Stomach smooth muscle (tissue), 2 donors: ENCODE measurements at regions not wholly inside any gene's neighbourhood (a gene's known extent, or its start where the extent isn't known, plus 50 kb on each side); places are given as distances from the start of the nearest gene placed in this dataset.

Source experiments
- H3K27ac ChIP-seq: one replicate; pipeline ENCODE4 v1.7.0; 2013; ENCODE audit warnings: mild to moderate bottlenecking, low read length, inconsistent platforms
- H3K27me3 ChIP-seq, 2 donors: one replicate each; pipeline ENCODE4 v1.7.0; 2013; ENCODE audit warnings: low read length in 2 of 2; ENCODE audit not compliant: insufficient read depth in 2 of 2, control insufficient read depth in 1 of 2
- H3K36me3 ChIP-seq, 2 donors: one replicate each; pipeline ENCODE4 v1.7.0; 2013; ENCODE audit warnings: low read length in 2 of 2; ENCODE audit not compliant: control insufficient read depth in 2 of 2, insufficient read depth in 2 of 2
- H3K4me1 ChIP-seq: one replicate; pipeline ENCODE4 v1.7.0; 2013; ENCODE audit warnings: low read length; ENCODE audit not compliant: control insufficient read depth, insufficient read depth
- H3K4me3 ChIP-seq, 2 donors: one replicate each; pipeline ENCODE4 v1.7.0; 2013; ENCODE audit warnings: low read length in 2 of 2
- H3K9ac ChIP-seq, 2 donors: one replicate each; pipeline ENCODE4 v1.7.0; 2013; ENCODE audit warnings: low read length in 2 of 2, mild to moderate bottlenecking in 1 of 2
- H3K9me3 ChIP-seq, 2 donors: one replicate each; pipeline ENCODE4 v1.7.0; 2013; ENCODE audit warnings: low read length in 2 of 2; ENCODE audit not compliant: control insufficient read depth in 2 of 2
- donor health status: healthy.
- donor health status: Pancreatic carcinoma.

- no peak overlapping the region for H3K9ac ChIP-seq
- no peaks in the 10 kb centered on the region for H3K27me3 ChIP-seq
- no peaks in the 10 kb centered on the region for H3K9me3 ChIP-seq
- H3K36me3 ChIP-seq, result no peaks in the 10 kb centered on the region
- no peaks in the 10 kb centered on the region for H3K4me1 ChIP-seq
- no peak overlapping the region for H3K4me3 ChIP-seq
- no peak overlapping the region for H3K27ac ChIP-seq
Observed at GRCh38 chr15:81869161-81869954, 176.5 kb downstream of the MEX3B start.

- no peak overlapping the region for H3K4me3 ChIP-seq
- no peaks in the 10 kb centered on the region for H3K9me3 ChIP-seq
Observed at GRCh38 chr15:81865850-81866537, 179.8 kb downstream of the MEX3B start.

DNA sequence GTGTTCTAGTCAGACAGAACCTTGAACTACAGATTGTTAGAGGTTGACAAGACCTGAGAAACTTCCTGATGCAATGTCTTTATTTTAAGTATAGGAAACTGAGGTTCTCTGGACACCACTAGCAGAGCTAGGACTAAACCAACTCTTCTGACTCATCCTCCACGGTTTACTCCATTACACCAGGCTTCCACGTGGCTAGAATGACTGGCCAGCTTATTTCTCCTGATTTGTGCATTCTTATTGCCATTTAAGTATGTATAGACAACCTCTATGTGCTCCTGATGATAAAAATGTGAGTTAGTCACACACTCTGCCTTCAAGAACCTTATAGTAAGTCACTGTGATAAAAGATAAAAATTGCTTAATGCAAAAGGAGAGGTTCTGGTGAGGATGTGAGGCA lies 182.7 kb downstream of the MEX3B start:
- Histone ChIP-seq H3K9me3 (no peaks in the 10 kb centered on the region), H3K27ac (no peak overlapping the region)

More at GRCh38 chr15:81865850-81866537, 179.8 kb downstream of the MEX3B start:
- no peaks in the 10 kb centered on the region for H3K36me3 ChIP-seq
- H3K27ac ChIP-seq, result no peak overlapping the region
- H3K27me3 ChIP-seq, result no peaks in the 10 kb centered on the region
- no peaks in the 10 kb centered on the region for H3K4me1 ChIP-seq
- no peak overlapping the region for H3K9ac ChIP-seq

DNA sequence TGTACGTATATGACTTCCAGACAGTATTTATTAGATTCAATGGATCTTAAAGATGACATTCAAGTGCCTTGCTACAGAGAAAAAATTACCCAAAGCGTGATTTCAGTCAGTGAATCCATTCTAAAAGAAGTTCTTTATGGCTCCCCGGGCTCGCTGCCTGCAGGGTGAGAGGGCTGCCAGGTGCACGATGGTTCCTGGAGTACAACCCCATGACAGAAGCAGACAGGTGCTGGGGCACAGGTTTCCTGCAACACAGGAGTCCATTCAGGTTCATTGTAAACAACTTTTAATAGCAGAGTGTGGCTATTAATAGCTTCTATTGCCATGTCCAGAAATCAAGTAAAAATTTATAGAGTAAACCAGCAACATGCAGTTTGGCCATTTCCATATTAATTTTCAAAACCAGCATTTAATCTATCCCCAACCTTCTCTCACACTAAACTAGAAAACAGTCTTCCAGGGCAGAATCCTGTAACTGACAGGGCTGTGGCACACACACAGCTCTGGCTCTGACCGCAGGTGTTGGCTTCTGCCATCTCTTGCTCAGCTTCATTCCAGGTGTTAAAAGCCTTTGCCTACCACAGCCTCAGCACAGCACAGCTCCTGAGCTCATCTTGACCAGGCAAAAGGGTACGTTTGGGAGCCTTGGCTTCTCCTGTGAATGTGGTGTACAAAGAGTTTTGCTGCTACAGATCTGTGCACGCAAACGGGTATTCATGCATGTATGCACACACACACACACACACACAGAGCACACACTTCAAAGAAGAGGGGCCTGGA lies 185.9 kb downstream of the MEX3B start:
- H3K9ac ChIP-seq, result no peak overlapping the region
- H3K4me1 ChIP-seq, result no peaks in the 10 kb centered on the region
- no peaks in the 10 kb centered on the region for H3K36me3 ChIP-seq
- no peaks in the 10 kb centered on the region for H3K9me3 ChIP-seq
- H3K27ac ChIP-seq, result no peak overlapping the region
- no peak overlapping the region for H3K4me3 ChIP-seq
- no peaks in the 10 kb centered on the region for H3K27me3 ChIP-seq

More for the DNA sequence above, 182.7 kb downstream of the MEX3B start:
- Histone ChIP-seq H3K36me3 (no peaks in the 10 kb centered on the region), H3K4me3 (no peak overlapping the region), H3K27me3 (no peaks in the 10 kb centered on the region), H3K9ac (no peak overlapping the region), H3K4me1 (no peaks in the 10 kb centered on the region)

DNA sequence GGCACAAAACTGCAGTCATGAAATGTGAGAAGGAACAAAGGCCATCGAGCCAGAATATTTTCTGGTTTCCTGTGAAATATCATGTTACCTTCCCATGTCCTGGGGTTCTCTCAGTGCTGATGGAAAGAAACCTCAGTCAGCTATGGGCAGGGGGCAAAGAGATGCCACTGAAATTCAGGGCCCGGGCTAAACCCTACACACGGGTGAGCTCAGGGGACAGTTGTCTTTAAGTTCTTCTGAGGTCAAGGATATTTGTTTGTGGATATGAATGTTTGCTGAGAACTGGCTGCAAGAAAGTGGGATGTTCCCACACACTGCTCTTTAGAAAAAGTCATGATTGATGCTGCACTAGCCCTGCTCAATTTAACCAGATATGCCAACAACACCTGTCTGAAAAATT lies 187.2 kb downstream of the MEX3B start:
- no peak overlapping the region for H3K4me3 ChIP-seq
- H3K27ac ChIP-seq, result no peak overlapping the region
- no peaks in the 10 kb centered on the region for H3K4me1 ChIP-seq
- H3K36me3 ChIP-seq, result no peaks in the 10 kb centered on the region
- H3K27me3 ChIP-seq, result no peaks in the 10 kb centered on the region
- H3K9me3 ChIP-seq, result no peaks in the 10 kb centered on the region
- no peak overlapping the region for H3K9ac ChIP-seq

DNA sequence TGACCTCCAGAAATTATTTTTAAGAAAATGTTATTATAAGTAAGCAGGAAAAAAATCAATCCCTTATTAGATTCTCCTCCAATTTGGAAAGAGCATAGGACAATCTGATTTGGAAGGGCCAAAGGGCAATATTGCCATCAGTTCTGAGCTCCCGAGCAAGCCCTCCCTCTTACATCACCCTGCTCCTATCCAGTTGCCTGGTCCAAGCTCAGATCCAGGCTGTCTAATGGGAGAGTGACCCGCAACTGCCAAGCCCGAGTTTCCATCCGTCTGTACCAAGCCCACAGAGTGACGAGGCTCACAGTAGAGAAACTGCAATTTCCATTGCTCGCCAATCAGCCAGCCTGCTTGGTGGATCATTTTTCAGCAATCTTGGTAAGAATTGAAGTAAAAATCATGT lies 187.7 kb downstream of the MEX3B start:
- H3K4me1 ChIP-seq, result no peaks in the 10 kb centered on the region
- no peak overlapping the region for H3K9ac ChIP-seq
- H3K36me3 ChIP-seq, result no peaks in the 10 kb centered on the region
- no peaks in the 10 kb centered on the region for H3K27me3 ChIP-seq
- H3K9me3 ChIP-seq, result no peaks in the 10 kb centered on the region
- H3K27ac ChIP-seq, result no peak overlapping the region
- no peak overlapping the region for H3K4me3 ChIP-seq

DNA sequence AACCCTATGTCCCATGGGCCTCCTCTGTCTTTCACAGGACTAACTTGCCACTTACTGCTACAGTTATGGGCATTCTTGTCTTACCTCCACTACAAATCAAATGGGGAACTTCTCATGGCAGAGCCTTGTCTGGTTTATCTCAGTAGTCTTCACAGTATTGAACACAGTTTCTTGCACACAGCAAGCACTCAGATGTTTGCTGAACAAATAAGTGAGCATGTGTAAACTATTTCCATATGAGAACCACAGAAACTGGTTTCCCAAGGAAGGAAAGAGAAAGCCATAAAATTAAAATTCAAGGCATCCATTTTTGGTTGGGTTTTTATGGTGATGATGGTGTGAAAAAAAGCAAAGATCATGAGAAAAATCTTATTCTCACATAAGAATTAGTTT lies 189.2 kb downstream of the MEX3B start:
- H3K4me3 ChIP-seq, result no peak overlapping the region
- no peaks in the 10 kb centered on the region for H3K9me3 ChIP-seq
- H3K36me3 ChIP-seq, result no peaks in the 10 kb centered on the region
- no peak overlapping the region for H3K27ac ChIP-seq
- H3K9ac ChIP-seq, result no peak overlapping the region
- no peaks in the 10 kb centered on the region for H3K27me3 ChIP-seq
- no peaks in the 10 kb centered on the region for H3K4me1 ChIP-seq

DNA sequence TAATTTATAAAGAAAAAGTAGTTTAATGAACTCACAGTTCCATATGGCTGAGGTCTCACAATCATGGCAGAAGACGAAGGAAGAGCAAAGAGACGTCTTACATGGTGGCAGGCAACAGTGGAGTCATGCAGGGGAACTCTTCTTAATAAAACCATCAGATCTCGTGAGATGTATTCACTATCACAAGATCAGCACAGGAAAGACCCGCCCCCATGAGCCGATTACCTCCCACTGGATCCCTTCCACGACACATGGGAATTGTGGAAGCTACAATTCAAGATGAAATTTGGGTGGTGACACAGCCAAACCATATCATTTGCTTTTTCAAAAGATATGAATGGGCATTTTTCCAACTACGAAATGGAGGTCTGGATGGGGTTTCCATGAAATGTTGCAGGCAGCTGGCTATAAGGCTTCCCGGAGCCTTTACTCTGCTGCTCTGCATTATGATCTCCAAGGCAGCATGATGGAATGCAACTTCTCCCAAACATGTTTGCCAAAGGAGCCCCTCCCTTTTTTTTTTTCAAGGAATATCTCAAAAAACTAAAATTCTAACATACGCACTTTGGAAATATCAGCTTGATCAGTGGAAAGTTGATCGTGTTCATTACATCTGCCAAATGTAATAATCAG lies 189.7 kb downstream of the MEX3B start:
- no peak overlapping the region for H3K27ac ChIP-seq

GRCh38 chr15:81853150-81853748 lies 192.6 kb downstream of the MEX3B start:
- H3K9ac ChIP-seq, result no peak overlapping the region
- H3K4me3 ChIP-seq, result no peak overlapping the region
- H3K4me1 ChIP-seq, result no peaks in the 10 kb centered on the region
- no peak overlapping the region for H3K27ac ChIP-seq
- H3K27me3 ChIP-seq, result no peaks in the 10 kb centered on the region
- H3K36me3 ChIP-seq, result no peaks in the 10 kb centered on the region
- no peaks in the 10 kb centered on the region for H3K9me3 ChIP-seq

More for the DNA sequence above, 189.7 kb downstream of the MEX3B start:
- no peak overlapping the region for H3K4me3 ChIP-seq
- H3K9me3 ChIP-seq, result no peaks in the 10 kb centered on the region
- no peaks in the 10 kb centered on the region for H3K36me3 ChIP-seq
- no peaks in the 10 kb centered on the region for H3K4me1 ChIP-seq
- H3K9ac ChIP-seq, result no peak overlapping the region
- no peaks in the 10 kb centered on the region for H3K27me3 ChIP-seq
